ENCODE measurements at regions not wholly inside any gene's neighbourhood (a gene's known extent, or its start where the extent isn't known, plus 50 kb on each side); places are given as distances from the start of the nearest gene placed in this dataset.

GRCh38 chr6:117168296-117169063 is 96.9 kb upstream of the VGLL2 start (continued):
- TF ChIP-seq AR (CRISPR knock-in tag; IDR thresholded peaks at IDR 0.05) (no peak), ZBTB21 (CRISPR knock-in tag; IDR thresholded peaks at IDR 0.05; ENCODE audit: borderline replicate concordance) (no peak), SMAD4 (CRISPR knock-in tag; IDR thresholded peaks at IDR 0.05) (no peak), SP1 (CRISPR knock-in tag; conservative IDR thresholded peaks at IDR 0.05) (no peak), NR2C2 (CRISPR knock-in tag; IDR thresholded peaks at IDR 0.05) (no peak), JUN (CRISPR knock-in tag; IDR thresholded peaks at IDR 0.05) (no peak), ARID4B (CRISPR knock-in tag; IDR thresholded peaks at IDR 0.05; ENCODE audit: borderline replicate concordance) (no peak), HMGXB4 (CRISPR knock-in tag; IDR thresholded peaks at IDR 0.05) (no peak), USF1 (CRISPR knock-in tag; IDR thresholded peaks at IDR 0.05) (no peak)

GRCh38 chr6:117169064-117169665 is 96.2 kb upstream of the VGLL2 start:
- POLR2A ChIA-PET = no interaction called here
- Mint-ChIP-seq H3K9me3 (no peaks in the 10 kb centered on the region; the same call in 1 of the 2 replicates), H3K27ac (no peak overlapping the region), H3K27me3 (ENCODE audit: low read depth) (no peaks in the 10 kb centered on the region), H3K4me1 (peaks cover 3% of the 10 kb centered on the region; the same call in 1 of the 2 replicates), H3K4me3 (no peak overlapping the region), H3K36me3 (peaks cover 7% of the 10 kb centered on the region; the same call in 1 of the 2 replicates)
- CTCF ChIA-PET = interaction anchor here (0.7 kb wide), 1 partner anchor 99 kb away, joined by 3 read pairs; no protein-coding TSS in a partner anchor
- DNase-seq (ENCODE audit: low spot score) (no peak), ATAC-seq (no peak)
- no peak for TF ChIP-seq CDX4 (CRISPR knock-in tag; IDR thresholded peaks at IDR 0.05; ENCODE audit: borderline replicate concordance)
- TF ChIP-seq AFF4 (CRISPR knock-in tag; IDR thresholded peaks at IDR 0.05; ENCODE audit: borderline replicate concordance) = no peak
- no peak for TF ChIP-seq ERG (CRISPR knock-in tag; IDR thresholded peaks at IDR 0.05)
- no peak for TF ChIP-seq E2F1 (CRISPR knock-in tag; IDR thresholded peaks at IDR 0.05)
